Hematopoietic multipotent progenitor cell treated with erythropoietin and hydrocortisone succinate and interleukin-3 and kit ligand, for 15 days (in vitro differentiated cells): ENCODE measurements at regions not wholly inside any gene's neighbourhood (a gene's known extent, or its start where the extent isn't known, plus 50 kb on each side); places are given as distances from the start of the nearest gene placed in this dataset.
"Not testable (repeated sequence)": the region's sequence is repeated elsewhere in the genome, so short reads cannot be mapped to it uniquely, and the experiment has no call there.

ENCODE experiments used
- DNase-seq: peaks from one replicate; pipeline ENCODE4 v3.0.0-alpha.2; 2015; ENCODE audit warnings: low spot score

- no peak for DNase-seq
Measured at GRCh38 chr9:75672478-75672877, 218.0 kb upstream of the PCSK5 start.

- no peak for DNase-seq
Measured at GRCh38 chr9:75683591-75683990, 206.9 kb upstream of the PCSK5 start.

GRCh38 chr9:75685062-75685461 is 205.4 kb upstream of the PCSK5 start:
- no peak for DNase-seq

- DNase-seq, result no peak
Measured at GRCh38 chr9:75687359-75687953, 203.0 kb upstream of the PCSK5 start.

GRCh38 chr9:75690551-75690950 is 199.9 kb upstream of the PCSK5 start:
- DNase-seq, result not testable (repeated sequence)

- no peak for DNase-seq
Measured at GRCh38 chr9:75691408-75691807, 199.1 kb upstream of the PCSK5 start.

GRCh38 chr9:75692309-75692708 is 198.2 kb upstream of the PCSK5 start:
- no peak for DNase-seq

- DNase-seq, result no peak
Measured at GRCh38 chr9:75695921-75696320, 194.6 kb upstream of the PCSK5 start.

GRCh38 chr9:75699017-75699416 is 191.5 kb upstream of the PCSK5 start:
- no peak for DNase-seq

GRCh38 chr9:75699625-75700251 is 190.7 kb upstream of the PCSK5 start:
- DNase-seq, result no peak

GRCh38 chr9:75700252-75700640 is 190.2 kb upstream of the PCSK5 start:
- no peak for DNase-seq

GRCh38 chr9:75707191-75707590 is 183.3 kb upstream of the PCSK5 start:
- DNase-seq, result no peak

- DNase-seq, result no peak
Measured at GRCh38 chr9:75709698-75710097, 180.8 kb upstream of the PCSK5 start.

GRCh38 chr9:75712700-75713099 is 177.8 kb upstream of the PCSK5 start:
- DNase-seq, result no peak

GRCh38 chr9:75713335-75713734 is 177.1 kb upstream of the PCSK5 start:
- no peak for DNase-seq

GRCh38 chr9:75715360-75715759 is 175.1 kb upstream of the PCSK5 start:
- DNase-seq, result no peak

GRCh38 chr9:75718677-75719076 is 171.8 kb upstream of the PCSK5 start:
- DNase-seq, result no peak

GRCh38 chr9:75728391-75728790 is 162.1 kb upstream of the PCSK5 start:
- no peak for DNase-seq

GRCh38 chr9:75734802-75735201 is 155.7 kb upstream of the PCSK5 start:
- DNase-seq, result no peak

- DNase-seq, result no peak
Measured at GRCh38 chr9:75739884-75740611, 150.4 kb upstream of the PCSK5 start.

GRCh38 chr9:75743855-75744254 is 146.6 kb upstream of the PCSK5 start:
- no peak for DNase-seq

- DNase-seq, result no peak
Measured at GRCh38 chr9:75754080-75754479, 136.4 kb upstream of the PCSK5 start.

GRCh38 chr9:75775166-75775565 is 115.3 kb upstream of the PCSK5 start:
- no peak for DNase-seq
